ENCODE measurements at regions not wholly inside any gene's neighbourhood (a gene's known extent, or its start where the extent isn't known, plus 50 kb on each side); places are given as distances from the start of the nearest gene placed in this dataset.

DNA sequence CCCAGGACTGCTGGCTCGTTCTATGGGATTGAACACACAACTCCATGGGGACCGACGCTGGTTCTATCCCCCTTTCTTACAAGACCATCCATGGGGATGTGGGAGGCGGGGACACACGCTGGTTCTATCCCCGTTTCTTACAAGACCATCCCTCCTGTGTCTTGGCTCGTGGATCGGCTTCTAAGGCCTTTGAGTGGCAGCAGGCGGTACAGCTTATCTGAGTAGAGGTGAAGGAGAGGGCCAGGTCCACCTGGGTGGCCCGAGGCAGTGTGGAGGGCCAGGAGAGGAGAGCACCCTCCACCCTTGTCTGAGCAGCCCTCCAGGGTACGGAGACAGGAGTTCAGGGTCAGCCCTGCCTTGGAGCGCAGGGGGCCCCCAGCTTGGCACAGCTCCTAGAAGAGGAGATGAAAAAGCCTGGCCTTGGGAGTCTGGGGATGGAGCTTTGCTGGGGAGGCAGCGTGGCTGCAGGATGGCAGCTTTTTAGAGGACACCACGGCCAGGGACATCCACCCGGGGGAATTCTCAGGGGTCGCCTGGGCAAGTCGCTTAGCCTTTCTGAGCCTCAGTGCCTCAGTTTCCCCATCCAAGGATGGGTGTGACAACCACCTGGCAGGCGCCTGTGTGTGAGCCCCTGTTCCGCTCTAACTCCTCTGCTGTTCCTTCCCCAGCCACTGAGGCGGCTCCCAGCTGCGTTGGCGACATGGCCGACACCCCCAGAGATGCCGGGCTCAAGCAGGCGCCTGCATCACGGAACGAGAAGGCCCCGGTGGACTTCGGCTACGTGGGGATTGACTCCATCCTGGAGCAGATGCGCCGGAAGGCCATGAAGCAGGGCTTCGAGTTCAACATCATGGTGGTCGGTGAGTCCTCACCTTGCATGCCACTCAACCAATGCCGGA lies 341.0 kb downstream of the SEC14L1 start:
- Histone ChIP-seq H3K79me2 (ENCODE audit: control insufficient read depth, insufficient read depth, low read length) (peaks cover 67% of the 10 kb centered on the region), H2AK5ac (ENCODE audit: low read length) (no peak overlapping the region), H3K27ac (ENCODE audit: low read depth, low read length) (no peak overlapping the region), H3K56ac (ENCODE audit: low read length) (peak overlapping the region; percentile 17), H4K5ac (ENCODE audit: low read length) (no peak overlapping the region), H3K36me3 (ENCODE audit: control insufficient read depth, insufficient read depth, low read length) (peaks cover 12% of the 10 kb centered on the region), H3K4ac (ENCODE audit: low read depth, low read length) (no peak overlapping the region), H3K9ac (ENCODE audit: low read length) (no peak overlapping the region), H2BK5ac (ENCODE audit: low read length) (no peak overlapping the region), H2BK120ac (ENCODE audit: low read depth, low read length) (no peak overlapping the region), H4K8ac (ENCODE audit: low read depth, low read length) (no peak overlapping the region), H3K23ac (ENCODE audit: low read length) (no peak overlapping the region), H3K18ac (ENCODE audit: low read length) (no peak overlapping the region), H3K4me2 (ENCODE audit: low read length) (no peak overlapping the region), H3K27me3 (ENCODE audit: insufficient read depth, low read length, poor library complexity) (no peaks in the 10 kb centered on the region), H3K4me1 (ENCODE audit: control insufficient read depth, low read depth, low read length) (peaks cover 21% of the 10 kb centered on the region), H3K4me3 (ENCODE audit: low read length) (no peak overlapping the region), H3K79me1 (ENCODE audit: low read length) (peaks cover 31% of the 10 kb centered on the region), H2BK15ac (replicated peaks; ENCODE audit: low read depth) (no peak overlapping the region)
- no CpG with 5 or more reads among the region's 35 CpGs for WGBS (ENCODE audit: extremely low coverage, insufficient coverage, low lambda C conversion rate)
- no peak for DNase-seq

DNA sequence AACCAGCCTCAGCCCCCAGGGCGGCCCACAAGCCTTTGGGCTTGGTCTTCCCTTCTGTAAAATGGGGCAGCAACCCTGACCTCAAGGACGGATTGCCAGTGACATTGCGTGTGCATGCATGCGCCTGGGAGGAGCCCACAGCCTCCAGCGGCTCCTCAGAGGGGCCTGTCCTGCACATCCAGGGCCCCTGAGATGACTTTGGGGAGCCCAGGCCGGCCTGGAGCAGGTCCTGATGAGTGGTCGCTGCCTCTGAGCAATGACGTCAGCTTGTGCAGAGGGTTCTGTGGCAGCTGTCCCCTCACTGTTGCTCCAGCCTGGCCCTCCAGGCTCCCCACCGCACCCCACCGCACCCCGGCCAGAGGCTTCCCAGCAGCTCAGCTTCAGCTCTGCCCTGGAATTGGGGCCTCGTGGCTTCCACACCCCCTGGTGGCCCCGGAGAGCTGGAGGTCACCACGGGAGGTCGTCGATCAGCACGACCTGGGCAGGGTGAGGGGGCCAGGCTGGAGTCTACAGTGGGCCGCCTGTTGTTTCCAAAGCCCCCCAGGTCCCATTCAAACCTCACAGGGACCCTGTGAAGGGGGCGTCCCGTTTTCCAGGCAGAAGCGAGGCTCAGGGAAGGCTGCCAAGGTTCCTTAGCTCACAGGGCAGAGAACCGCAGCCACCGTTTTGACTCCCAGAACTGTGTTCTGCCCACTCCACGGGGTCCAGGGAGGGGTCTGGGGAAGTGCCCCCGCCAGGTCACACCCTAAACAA lies 341.8 kb downstream of the SEC14L1 start:
- no CpG with 5 or more reads among the region's 25 CpGs for WGBS (ENCODE audit: extremely low coverage, insufficient coverage, low lambda C conversion rate)
- Histone ChIP-seq H3K4me3 (ENCODE audit: low read length) (no peak overlapping the region), H3K4ac (ENCODE audit: low read depth, low read length) (no peak overlapping the region), H3K23ac (ENCODE audit: low read length) (no peak overlapping the region), H2BK5ac (ENCODE audit: low read length) (no peak overlapping the region), H3K4me1 (ENCODE audit: control insufficient read depth, low read depth, low read length) (peaks cover 17% of the 10 kb centered on the region), H4K5ac (ENCODE audit: low read length) (no peak overlapping the region), H2BK15ac (replicated peaks; ENCODE audit: low read depth) (no peak overlapping the region), H4K8ac (ENCODE audit: low read depth, low read length) (no peak overlapping the region), H3K9ac (ENCODE audit: low read length) (no peak overlapping the region), H3K18ac (ENCODE audit: low read length) (no peak overlapping the region), H3K27ac (ENCODE audit: low read depth, low read length) (no peak overlapping the region), H2BK120ac (ENCODE audit: low read depth, low read length) (no peak overlapping the region), H2AK5ac (ENCODE audit: low read length) (no peak overlapping the region), H3K56ac (ENCODE audit: low read length) (no peak overlapping the region), H3K79me2 (ENCODE audit: control insufficient read depth, insufficient read depth, low read length) (peaks cover 59% of the 10 kb centered on the region), H3K4me2 (ENCODE audit: low read length) (no peak overlapping the region), H3K27me3 (ENCODE audit: insufficient read depth, low read length, poor library complexity) (no peaks in the 10 kb centered on the region), H3K36me3 (ENCODE audit: control insufficient read depth, insufficient read depth, low read length) (peaks cover 12% of the 10 kb centered on the region), H3K79me1 (ENCODE audit: low read length) (peaks cover 27% of the 10 kb centered on the region)
- DNase-seq: no peak

DNA sequence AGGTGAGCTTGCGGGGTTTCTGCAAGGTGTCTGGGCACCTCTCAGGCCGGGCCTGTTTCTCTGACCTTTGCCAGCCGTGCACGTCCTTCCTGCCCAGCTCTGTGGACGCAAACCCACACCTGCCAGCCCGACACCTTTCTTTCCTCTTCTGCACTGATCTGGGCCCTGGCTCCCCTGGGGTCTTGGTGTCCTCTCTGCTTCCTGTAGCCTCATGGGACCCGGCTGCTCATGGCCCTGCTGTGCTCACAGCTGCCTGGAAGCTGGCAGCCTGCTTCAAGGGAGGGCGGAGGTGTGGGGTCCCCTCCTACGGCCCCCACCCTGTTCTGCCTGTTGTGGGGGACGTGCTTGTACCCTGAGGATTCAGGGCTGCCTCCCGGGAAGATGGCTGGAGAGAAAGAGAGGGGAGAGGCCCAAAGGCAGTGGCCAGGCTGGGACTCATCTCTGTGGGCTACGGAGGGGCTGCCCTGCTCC lies 342.4 kb downstream of the SEC14L1 start:
- no peak overlapping the region for H3K4ac ChIP-seq (ENCODE audit: low read depth, low read length)
- WGBS (ENCODE audit: extremely low coverage, insufficient coverage, low lambda C conversion rate): no CpG with 5 or more reads among the region's 12 CpGs
- peaks cover 54% of the 10 kb centered on the region for H3K79me2 ChIP-seq (ENCODE audit: control insufficient read depth, insufficient read depth, low read length)
- H2BK15ac ChIP-seq (replicated peaks; ENCODE audit: low read depth): no peak overlapping the region
- H3K56ac ChIP-seq (ENCODE audit: low read length): no peak overlapping the region
- no peaks in the 10 kb centered on the region for H3K27me3 ChIP-seq (ENCODE audit: insufficient read depth, low read length, poor library complexity)
- H4K8ac ChIP-seq (ENCODE audit: low read depth, low read length): no peak overlapping the region
- peaks cover 12% of the 10 kb centered on the region for H3K36me3 ChIP-seq (ENCODE audit: control insufficient read depth, insufficient read depth, low read length)
- H3K23ac ChIP-seq (ENCODE audit: low read length): no peak overlapping the region
- H2BK5ac ChIP-seq (ENCODE audit: low read length): no peak overlapping the region
- H3K27ac ChIP-seq (ENCODE audit: low read depth, low read length): no peak overlapping the region
- no peak overlapping the region for H3K18ac ChIP-seq (ENCODE audit: low read length)
- no peak overlapping the region for H3K4me3 ChIP-seq (ENCODE audit: low read length)
- no peak overlapping the region for H3K4me2 ChIP-seq (ENCODE audit: low read length)
- no peak for DNase-seq
- H3K4me1 ChIP-seq (ENCODE audit: control insufficient read depth, low read depth, low read length): peaks cover 14% of the 10 kb centered on the region
- no peak overlapping the region for H2AK5ac ChIP-seq (ENCODE audit: low read length)
- peaks cover 24% of the 10 kb centered on the region for H3K79me1 ChIP-seq (ENCODE audit: low read length)
- no peak overlapping the region for H2BK120ac ChIP-seq (ENCODE audit: low read depth, low read length)
- no peak overlapping the region for H3K9ac ChIP-seq (ENCODE audit: low read length)
- no peak overlapping the region for H4K5ac ChIP-seq (ENCODE audit: low read length)

DNA sequence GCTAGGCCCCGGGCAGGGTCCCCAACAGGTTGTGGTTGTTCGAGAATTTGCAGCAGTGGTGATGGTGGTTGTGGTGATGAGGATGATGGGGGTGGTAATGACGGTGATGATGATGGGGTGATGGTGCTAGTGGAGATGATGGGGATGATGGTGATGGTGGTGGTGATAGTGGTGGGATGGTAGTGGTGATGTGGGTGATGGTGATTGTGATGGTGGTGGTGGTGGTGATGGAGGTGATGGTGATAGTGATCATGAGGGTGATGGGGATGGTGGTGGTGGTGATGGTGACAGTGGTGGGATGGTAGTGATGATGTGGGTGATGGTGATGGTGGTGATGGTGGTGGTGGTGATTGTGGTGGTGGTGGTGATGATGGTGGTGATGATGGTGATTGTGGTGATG lies 343.3 kb downstream of the SEC14L1 start:
- WGBS (ENCODE audit: extremely low coverage, insufficient coverage, low lambda C conversion rate): no CpG with 5 or more reads among the region's 3 CpGs
- no peak overlapping the region for H2BK120ac ChIP-seq (ENCODE audit: low read depth, low read length)
- peaks cover 10% of the 10 kb centered on the region for H3K4me1 ChIP-seq (ENCODE audit: control insufficient read depth, low read depth, low read length)

DNA sequence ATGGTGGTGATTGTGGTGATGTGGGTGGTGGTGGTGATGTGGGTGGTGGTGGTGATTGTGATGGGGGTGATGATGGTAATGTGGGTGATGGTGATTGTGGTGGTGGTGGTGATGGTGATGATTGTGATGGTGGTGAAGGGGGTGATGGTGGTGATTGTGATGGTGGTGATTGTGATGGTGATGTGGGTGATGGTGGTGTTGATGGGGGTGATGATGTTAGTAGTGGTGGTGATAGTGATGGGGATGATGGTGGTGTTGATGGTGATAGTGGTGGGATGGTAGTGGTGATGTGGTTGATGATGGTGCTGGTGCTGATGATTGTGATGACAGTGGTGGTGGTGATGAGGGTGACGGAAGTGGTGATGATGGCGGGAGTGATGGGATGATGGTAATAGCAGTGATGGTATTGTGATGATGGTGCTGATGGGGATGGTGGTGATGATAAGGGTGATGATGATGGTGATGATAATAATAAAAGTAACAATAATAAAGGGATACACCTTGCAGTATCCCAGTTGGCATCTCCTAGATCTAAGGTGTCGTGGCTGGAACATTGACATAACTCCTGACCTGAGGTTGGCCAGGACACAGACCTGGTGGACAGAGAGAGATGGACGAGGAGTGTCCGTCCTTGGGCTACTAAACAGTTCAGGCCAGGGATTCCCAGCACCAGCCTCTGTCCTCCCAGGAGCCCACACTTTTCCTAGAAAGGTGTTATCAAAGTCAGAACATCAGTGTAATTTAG lies 344.5 kb downstream of the SEC14L1 start:
- Histone ChIP-seq H3K27me3 (ENCODE audit: insufficient read depth, low read length, poor library complexity) (no peaks in the 10 kb centered on the region), H2BK120ac (ENCODE audit: low read depth, low read length) (no peak overlapping the region), H3K4me2 (ENCODE audit: low read length) (no peak overlapping the region), H4K8ac (ENCODE audit: low read depth, low read length) (no peak overlapping the region), H2AK5ac (ENCODE audit: low read length) (no peak overlapping the region), H3K27ac (ENCODE audit: low read depth, low read length) (no peak overlapping the region), H4K5ac (ENCODE audit: low read length) (no peak overlapping the region), H3K9ac (ENCODE audit: low read length) (no peak overlapping the region), H3K23ac (ENCODE audit: low read length) (no peak overlapping the region), H3K4me1 (ENCODE audit: control insufficient read depth, low read depth, low read length) (peaks cover under 1% of the 10 kb centered on the region), H3K18ac (ENCODE audit: low read length) (no peak overlapping the region), H3K4me3 (ENCODE audit: low read length) (no peak overlapping the region), H3K56ac (ENCODE audit: low read length) (no peak overlapping the region), H2BK5ac (ENCODE audit: low read length) (no peak overlapping the region), H3K36me3 (ENCODE audit: control insufficient read depth, insufficient read depth, low read length) (peaks cover 16% of the 10 kb centered on the region), H3K79me2 (ENCODE audit: control insufficient read depth, insufficient read depth, low read length) (peaks cover 37% of the 10 kb centered on the region), H3K79me1 (ENCODE audit: low read length) (peaks cover 20% of the 10 kb centered on the region), H2BK15ac (replicated peaks; ENCODE audit: low read depth) (no peak overlapping the region), H3K4ac (ENCODE audit: low read depth, low read length) (no peak overlapping the region)
- WGBS (ENCODE audit: extremely low coverage, insufficient coverage, low lambda C conversion rate): no CpG with 5 or more reads among the region's 5 CpGs
- DNase-seq: no peak

More for the DNA sequence above, 343.3 kb downstream of the SEC14L1 start:
- Histone ChIP-seq H3K27me3 (ENCODE audit: insufficient read depth, low read length, poor library complexity) (no peaks in the 10 kb centered on the region), H3K36me3 (ENCODE audit: control insufficient read depth, insufficient read depth, low read length) (peaks cover 16% of the 10 kb centered on the region), H2AK5ac (ENCODE audit: low read length) (no peak overlapping the region), H3K4ac (ENCODE audit: low read depth, low read length) (no peak overlapping the region), H3K27ac (ENCODE audit: low read depth, low read length) (no peak overlapping the region), H4K5ac (ENCODE audit: low read length) (no peak overlapping the region), H3K79me1 (ENCODE audit: low read length) (peaks cover 22% of the 10 kb centered on the region), H3K4me3 (ENCODE audit: low read length) (no peak overlapping the region), H3K9ac (ENCODE audit: low read length) (no peak overlapping the region), H2BK5ac (ENCODE audit: low read length) (no peak overlapping the region), H2BK15ac (replicated peaks; ENCODE audit: low read depth) (no peak overlapping the region), H4K8ac (ENCODE audit: low read depth, low read length) (no peak overlapping the region), H3K23ac (ENCODE audit: low read length) (no peak overlapping the region), H3K4me2 (ENCODE audit: low read length) (no peak overlapping the region), H3K79me2 (ENCODE audit: control insufficient read depth, insufficient read depth, low read length) (peaks cover 47% of the 10 kb centered on the region), H3K56ac (ENCODE audit: low read length) (no peak overlapping the region), H3K18ac (ENCODE audit: low read length) (no peak overlapping the region)
- no peak for DNase-seq

All from mesendoderm (in vitro differentiated cells).